ENCODE measurements at regions not wholly inside any gene's neighbourhood (a gene's known extent, or its start where the extent isn't known, plus 50 kb on each side); places are given as distances from the start of the nearest gene placed in this dataset.

DNA sequence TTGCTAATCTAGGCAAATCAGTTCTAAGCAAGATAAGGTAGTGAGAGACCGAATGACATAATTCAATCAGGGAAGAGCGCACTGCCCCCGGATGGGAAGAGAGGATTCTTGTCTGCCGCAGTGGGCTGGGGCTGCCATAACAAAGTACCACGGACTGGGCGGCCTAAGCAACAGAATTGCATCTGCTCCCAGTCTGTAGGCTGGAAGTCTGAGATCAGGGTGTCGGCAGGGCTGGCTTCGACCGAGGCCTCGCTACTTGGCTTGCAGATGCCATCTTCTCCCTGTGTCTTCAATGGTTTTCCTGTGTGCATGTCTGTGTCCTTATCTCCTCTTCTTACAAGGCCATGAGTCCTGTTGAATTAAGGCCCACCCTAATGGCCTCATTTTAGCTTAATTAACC, 59.7 kb upstream of the TMEM72 start:
- TF ChIP-seq POLR2AphosphoS5 (IDR thresholded peaks at IDR 0.05; ENCODE audit: insufficient read depth in 1 of 2, low read depth in 1 of 2) (no peak), POLR2A (IDR thresholded peaks at IDR 0.05) (no peak)
- TF ChIP-seq, protein P1, sequence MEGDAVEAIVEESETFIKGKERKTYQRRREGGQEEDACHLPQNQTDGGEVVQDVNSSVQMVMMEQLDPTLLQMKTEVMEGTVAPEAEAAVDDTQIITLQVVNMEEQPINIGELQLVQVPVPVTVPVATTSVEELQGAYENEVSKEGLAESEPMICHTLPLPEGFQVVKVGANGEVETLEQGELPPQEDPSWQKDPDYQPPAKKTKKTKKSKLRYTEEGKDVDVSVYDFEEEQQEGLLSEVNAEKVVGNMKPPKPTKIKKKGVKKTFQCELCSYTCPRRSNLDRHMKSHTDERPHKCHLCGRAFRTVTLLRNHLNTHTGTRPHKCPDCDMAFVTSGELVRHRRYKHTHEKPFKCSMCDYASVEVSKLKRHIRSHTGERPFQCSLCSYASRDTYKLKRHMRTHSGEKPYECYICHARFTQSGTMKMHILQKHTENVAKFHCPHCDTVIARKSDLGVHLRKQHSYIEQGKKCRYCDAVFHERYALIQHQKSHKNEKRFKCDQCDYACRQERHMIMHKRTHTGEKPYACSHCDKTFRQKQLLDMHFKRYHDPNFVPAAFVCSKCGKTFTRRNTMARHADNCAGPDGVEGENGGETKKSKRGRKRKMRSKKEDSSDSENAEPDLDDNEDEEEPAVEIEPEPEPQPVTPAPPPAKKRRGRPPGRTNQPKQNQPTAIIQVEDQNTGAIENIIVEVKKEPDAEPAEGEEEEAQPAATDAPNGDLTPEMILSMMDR (IDR thresholded peaks at IDR 0.05) = no peak
- Histone ChIP-seq H3K27me3 (no peaks in the 10 kb centered on the region), H3K4me1 (no peaks in the 10 kb centered on the region), H3K27ac (no peak overlapping the region), H3K4me3 (no peak overlapping the region), H3K36me3 (no peaks in the 10 kb centered on the region), H3K9me3 (no peaks in the 10 kb centered on the region)
- no peak for DNase-seq (ENCODE audit: extremely low spot score in 2 of 2)
- intact Hi-C loops (cut with DNase I) = no loop called here

DNA sequence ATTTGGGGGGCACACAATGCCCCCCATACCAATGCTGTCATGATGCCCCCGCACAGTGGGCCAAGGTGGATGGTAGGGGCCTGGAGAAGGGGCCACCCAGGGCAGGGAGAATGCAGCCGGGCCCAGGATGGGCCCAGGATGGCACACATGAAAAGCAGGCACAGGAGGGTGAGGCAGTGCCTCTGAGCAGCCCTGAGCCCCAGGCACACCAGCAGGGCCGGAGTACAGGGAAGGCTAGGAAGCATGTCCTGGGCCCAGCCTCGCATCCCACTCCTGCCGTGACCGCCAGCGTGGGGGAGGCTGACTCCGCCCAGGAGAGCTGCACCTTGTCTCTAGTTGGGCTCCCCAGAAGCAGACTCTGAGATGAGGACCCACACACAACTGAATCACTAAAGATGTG, 59.3 kb upstream of the TMEM72 start:
- no peaks in the 10 kb centered on the region for H3K9me3 ChIP-seq
- intact Hi-C loops (cut with DNase I) = no loop called here
- no peaks in the 10 kb centered on the region for H3K36me3 ChIP-seq
- no peak overlapping the region for H3K4me3 ChIP-seq
- no peaks in the 10 kb centered on the region for H3K27me3 ChIP-seq
- DNase-seq (ENCODE audit: extremely low spot score in 2 of 2) = peak in 1 of 2 donors; percentile 58
- no peak overlapping the region for H3K27ac ChIP-seq
- TF ChIP-seq, protein P1 (IDR thresholded peaks at IDR 0.05) = no peak
- TF ChIP-seq POLR2A (IDR thresholded peaks at IDR 0.05) (no peak), POLR2AphosphoS5 (IDR thresholded peaks at IDR 0.05; ENCODE audit: insufficient read depth in 1 of 2, low read depth in 1 of 2) (no peak)
- no peaks in the 10 kb centered on the region for H3K4me1 ChIP-seq

DNA sequence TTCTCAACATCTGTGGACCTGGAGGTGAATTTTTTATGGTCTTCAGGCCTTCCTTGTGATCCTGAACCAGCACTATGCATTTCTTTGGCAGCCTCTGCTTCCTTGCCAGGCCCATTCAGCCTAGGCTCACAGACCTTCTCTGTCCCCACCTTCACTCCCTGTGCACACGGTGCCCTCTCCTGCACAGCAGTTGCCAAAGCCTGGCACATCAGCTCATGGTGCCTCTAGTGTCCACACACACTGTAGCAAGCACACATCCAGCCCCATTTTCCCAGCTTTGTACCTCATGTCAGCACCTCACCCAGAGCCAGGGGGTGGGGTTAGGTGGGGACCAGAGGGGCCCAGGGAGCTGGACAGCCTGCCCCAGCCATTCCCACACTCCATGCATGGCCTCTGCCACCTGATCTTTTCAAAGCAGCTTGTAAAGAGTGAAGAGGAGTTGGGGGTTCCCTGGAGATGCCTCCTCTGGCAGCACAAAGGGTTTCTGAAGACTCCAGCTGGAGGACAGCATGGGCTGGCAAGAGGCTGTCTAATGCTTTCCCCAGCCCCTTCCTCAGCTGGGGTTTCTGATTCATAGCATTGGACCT, 57.9 kb upstream of the TMEM72 start:
- H3K27me3 ChIP-seq = no peaks in the 10 kb centered on the region
- no peaks in the 10 kb centered on the region for H3K36me3 ChIP-seq
- no peak for TF ChIP-seq POLR2AphosphoS5 (IDR thresholded peaks at IDR 0.05; ENCODE audit: insufficient read depth in 1 of 2, low read depth in 1 of 2)
- TF ChIP-seq, protein P1 (IDR thresholded peaks at IDR 0.05) = no peak
- no peak for TF ChIP-seq POLR2A (IDR thresholded peaks at IDR 0.05)
- no peaks in the 10 kb centered on the region for H3K4me1 ChIP-seq
- no peak overlapping the region for H3K4me3 ChIP-seq
- peak in 1 of 2 donors; percentile 80 for DNase-seq (ENCODE audit: extremely low spot score in 2 of 2)
- H3K9me3 ChIP-seq = no peaks in the 10 kb centered on the region
- intact Hi-C loops (cut with DNase I) = no loop called here
- no peak overlapping the region for H3K27ac ChIP-seq

DNA sequence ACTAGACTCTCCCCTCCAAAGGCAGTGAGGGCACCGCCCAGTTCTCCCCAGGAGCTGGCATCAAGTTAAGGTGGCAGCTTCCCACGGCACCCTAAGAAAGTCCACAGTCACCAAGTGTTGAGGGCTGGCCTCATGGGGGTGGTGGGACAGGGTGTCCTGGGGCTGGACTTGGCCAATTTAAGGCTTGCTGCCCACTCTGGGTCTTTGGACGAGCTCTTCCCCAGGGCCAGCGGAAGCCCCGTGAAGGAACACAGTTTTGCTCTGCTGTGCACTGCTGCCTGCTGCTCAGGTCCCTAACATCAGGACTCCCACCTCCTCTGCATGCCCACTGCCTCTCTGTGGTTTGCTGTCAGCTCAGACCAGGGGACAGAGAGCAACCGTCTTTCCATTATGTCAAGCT, 57.3 kb upstream of the TMEM72 start:
- no peaks in the 10 kb centered on the region for H3K36me3 ChIP-seq
- peak in 1 of 2 donors; percentile 67 for DNase-seq (ENCODE audit: extremely low spot score in 2 of 2)
- TF ChIP-seq POLR2A (IDR thresholded peaks at IDR 0.05) (no peak), POLR2AphosphoS5 (IDR thresholded peaks at IDR 0.05; ENCODE audit: insufficient read depth in 1 of 2, low read depth in 1 of 2) (no peak)
- TF ChIP-seq, protein P1 (IDR thresholded peaks at IDR 0.05) = no peak
- intact Hi-C loops (cut with DNase I) = no loop called here
- no peak overlapping the region for H3K4me3 ChIP-seq
- no peaks in the 10 kb centered on the region for H3K27me3 ChIP-seq
- H3K27ac ChIP-seq = no peak overlapping the region
- H3K4me1 ChIP-seq = no peaks in the 10 kb centered on the region
- no peaks in the 10 kb centered on the region for H3K9me3 ChIP-seq

DNA sequence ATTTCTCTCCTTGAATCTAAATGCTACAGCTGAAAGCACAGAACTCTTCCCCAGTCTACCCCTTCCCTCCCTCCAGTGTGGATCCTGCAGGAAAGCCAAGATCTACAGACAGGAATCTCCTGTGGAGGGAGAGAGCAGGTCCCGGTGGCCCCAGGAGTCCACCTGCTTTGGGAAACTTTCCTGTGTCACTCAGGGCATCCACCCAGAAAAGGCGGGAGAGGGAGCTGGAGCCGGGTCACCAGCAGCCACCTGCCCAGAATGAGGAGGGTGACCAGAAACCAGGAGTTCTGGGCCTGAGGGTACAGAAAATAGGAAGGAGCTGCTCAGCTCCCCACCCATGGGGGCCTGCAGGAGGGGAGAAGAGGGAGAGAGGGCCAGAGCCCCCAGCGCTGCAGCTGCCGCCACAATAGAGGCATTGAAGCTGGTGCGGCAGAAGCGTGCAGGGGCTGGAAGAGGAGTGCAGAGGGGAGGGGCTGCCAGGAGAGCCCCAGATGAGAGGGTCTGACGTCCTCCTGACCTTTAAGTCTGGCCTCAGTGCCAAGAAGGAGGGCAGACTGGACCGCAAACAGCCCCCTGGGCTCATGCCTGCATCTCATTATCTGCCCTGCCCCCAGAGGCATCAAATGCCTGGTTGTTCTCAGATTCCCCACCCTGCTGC, 56.3 kb upstream of the TMEM72 start:
- no peaks in the 10 kb centered on the region for H3K4me1 ChIP-seq
- H3K36me3 ChIP-seq = no peaks in the 10 kb centered on the region
- TF ChIP-seq, protein P1 (IDR thresholded peaks at IDR 0.05) = no peak
- no peak for TF ChIP-seq POLR2AphosphoS5 (IDR thresholded peaks at IDR 0.05; ENCODE audit: insufficient read depth in 1 of 2, low read depth in 1 of 2)
- no peak for TF ChIP-seq POLR2A (IDR thresholded peaks at IDR 0.05)
- H3K9me3 ChIP-seq = no peaks in the 10 kb centered on the region
- no peaks in the 10 kb centered on the region for H3K27me3 ChIP-seq
- H3K4me3 ChIP-seq = no peak overlapping the region
- intact Hi-C loops (cut with DNase I) = loop anchor here (5.0 kb wide), 1 partner anchor 453 kb away; no protein-coding TSS in a partner anchor
- DNase-seq (ENCODE audit: extremely low spot score in 2 of 2) = peak in 1 of 2 donors; percentile 62
- no peak overlapping the region for H3K27ac ChIP-seq

Data from vagina (tissue), 2 donors.